ENCODE measurements at regions not wholly inside any gene's neighbourhood (a gene's known extent, or its start where the extent isn't known, plus 50 kb on each side); places are given as distances from the start of the nearest gene placed in this dataset.

DNA sequence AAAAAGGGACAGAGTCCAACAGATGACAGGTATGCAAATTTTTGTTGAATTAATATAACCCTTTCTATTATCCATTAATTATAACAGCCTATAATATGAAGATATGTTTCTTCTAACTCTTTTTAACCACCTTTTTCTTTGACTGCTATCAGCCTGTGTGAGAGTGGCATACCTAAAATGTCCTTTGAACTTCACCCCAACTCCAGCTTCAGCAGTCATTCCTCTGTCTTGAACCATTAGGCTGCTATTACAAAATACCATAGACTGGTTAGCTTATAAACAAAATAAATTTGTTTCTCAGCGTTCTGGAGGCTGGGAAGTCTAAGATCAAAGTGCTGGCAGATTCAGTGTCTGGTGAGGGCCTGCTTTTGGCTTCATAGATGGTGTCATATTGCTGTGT lies 564.6 kb upstream of the FAT3 start:
- no peaks in the 10 kb centered on the region for H3K27me3 ChIP-seq (ENCODE audit: low read depth)
- H3K4me3 ChIP-seq: no peak overlapping the region
- no peaks in the 10 kb centered on the region for H3K9me3 ChIP-seq
- peaks cover 17% of the 10 kb centered on the region for H3K4me1 ChIP-seq
- in situ Hi-C loops (cut with MboI; ENCODE audit: low sequenced_read_pairs): no loop called here
- H3K36me3 ChIP-seq (replicated peaks): no peaks in the 10 kb centered on the region
- no peak for DNase-seq (ENCODE audit: low spot score in 2 of 2)

DNA sequence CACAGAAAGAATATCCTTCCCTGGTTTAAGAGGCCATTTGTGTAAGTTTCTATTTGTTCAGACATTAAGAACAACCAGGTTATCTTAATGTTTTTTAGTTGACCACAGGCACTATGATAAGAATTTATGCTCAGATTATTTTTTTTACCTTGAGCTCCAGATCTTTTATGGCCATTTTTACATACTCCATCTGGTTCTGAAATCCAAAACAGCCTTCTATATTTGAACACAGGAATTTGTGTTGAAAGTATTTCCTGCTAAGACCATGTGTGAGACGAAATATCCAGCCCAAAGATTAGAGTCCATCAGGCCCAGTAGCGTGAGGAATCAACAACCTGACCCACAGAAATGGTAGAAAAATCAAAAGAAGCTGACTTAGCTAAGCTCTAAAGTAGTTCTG lies 569.9 kb upstream of the FAT3 start:
- DNase-seq (ENCODE audit: low spot score in 2 of 2): no peak
- H3K9me3 ChIP-seq: no peaks in the 10 kb centered on the region
- no peaks in the 10 kb centered on the region for H3K27me3 ChIP-seq (ENCODE audit: low read depth)
- peaks cover 6% of the 10 kb centered on the region for H3K4me1 ChIP-seq
- H3K36me3 ChIP-seq (replicated peaks): no peaks in the 10 kb centered on the region
- in situ Hi-C loops (cut with MboI; ENCODE audit: low sequenced_read_pairs): no loop called here
- H3K4me3 ChIP-seq: no peak overlapping the region

GRCh38 chr11:91653079-91653754 lies 571.4 kb upstream of the FAT3 start:
- no peak for DNase-seq (ENCODE audit: low spot score in 2 of 2)
- in situ Hi-C loops (cut with MboI; ENCODE audit: low sequenced_read_pairs): no loop called here
- Histone ChIP-seq H3K4me1 (peaks cover 16% of the 10 kb centered on the region), H3K27me3 (ENCODE audit: low read depth) (no peaks in the 10 kb centered on the region), H3K4me3 (no peak overlapping the region), H3K9me3 (no peaks in the 10 kb centered on the region), H3K36me3 (replicated peaks) (no peaks in the 10 kb centered on the region)

DNA sequence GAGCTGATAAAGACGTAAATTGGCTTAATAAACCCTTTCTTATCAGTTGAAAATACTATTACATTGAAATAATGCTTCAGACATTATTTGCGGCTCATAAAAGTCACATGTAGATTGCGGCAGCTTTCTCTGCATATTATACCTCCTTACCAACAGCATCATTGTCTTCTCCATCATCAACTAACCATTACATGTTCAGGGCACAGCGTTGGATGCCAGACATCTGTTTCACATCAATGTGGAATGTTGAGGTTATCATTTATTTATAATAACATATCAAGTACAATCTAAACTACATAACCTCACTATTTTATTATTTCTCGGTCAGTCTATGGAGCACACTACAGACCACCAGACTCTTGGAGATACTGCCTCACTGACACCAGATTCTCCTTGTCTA lies 573.8 kb upstream of the FAT3 start:
- Histone ChIP-seq H3K4me1 (peaks cover 12% of the 10 kb centered on the region), H3K36me3 (replicated peaks) (no peaks in the 10 kb centered on the region), H3K4me3 (no peak overlapping the region), H3K9me3 (no peaks in the 10 kb centered on the region), H3K27me3 (ENCODE audit: low read depth) (no peaks in the 10 kb centered on the region)
- no peak for DNase-seq (ENCODE audit: low spot score in 2 of 2)
- in situ Hi-C loops (cut with MboI; ENCODE audit: low sequenced_read_pairs): no loop called here

DNA sequence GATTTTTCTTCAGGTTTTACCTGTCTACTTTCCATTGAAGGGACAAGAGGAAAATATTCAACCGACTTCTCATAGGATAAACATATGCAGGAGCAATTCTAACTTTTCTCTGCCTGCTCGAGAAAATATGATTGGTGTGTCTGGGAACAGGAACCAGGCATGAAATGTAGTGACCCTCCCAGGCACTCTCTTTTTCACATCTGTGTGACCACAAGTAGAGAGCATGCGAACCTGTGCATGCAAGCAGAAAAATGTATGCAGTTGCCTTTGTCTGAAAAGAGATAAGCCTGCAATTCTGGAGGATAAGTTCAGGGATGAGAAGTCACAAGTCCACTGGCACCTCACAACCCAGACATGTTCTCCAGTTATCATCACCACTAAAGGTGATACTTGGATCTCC lies 583.5 kb upstream of the FAT3 start:
- H3K27me3 ChIP-seq (ENCODE audit: low read depth): no peaks in the 10 kb centered on the region
- in situ Hi-C loops (cut with MboI; ENCODE audit: low sequenced_read_pairs): no loop called here
- DNase-seq (ENCODE audit: low spot score in 2 of 2): no peak
- no peaks in the 10 kb centered on the region for H3K9me3 ChIP-seq
- no peak overlapping the region for H3K4me3 ChIP-seq
- no peaks in the 10 kb centered on the region for H3K4me1 ChIP-seq
- no peaks in the 10 kb centered on the region for H3K36me3 ChIP-seq (replicated peaks)

- in situ Hi-C loops (cut with MboI; ENCODE audit: low sequenced_read_pairs): no loop called here
These were observed 585.3 kb upstream of the FAT3 start for GRCh38 chr11:91639359-91639758.

GRCh38 chr11:91630916-91631673 lies 593.5 kb upstream of the FAT3 start:
- in situ Hi-C loops (cut with MboI; ENCODE audit: low sequenced_read_pairs): no loop called here
- no peaks in the 10 kb centered on the region for H3K9me3 ChIP-seq
- no peaks in the 10 kb centered on the region; the same call in 1 of the 2 replicates for H3K27me3 ChIP-seq (ENCODE audit: low read depth)
- DNase-seq (ENCODE audit: low spot score in 2 of 2): no peak
- no peaks in the 10 kb centered on the region for H3K4me1 ChIP-seq
- H3K4me3 ChIP-seq: no peak overlapping the region
- no peaks in the 10 kb centered on the region for H3K36me3 ChIP-seq (replicated peaks)

More at GRCh38 chr11:91639359-91639758, 585.3 kb upstream of the FAT3 start:
- Histone ChIP-seq H3K4me1 (no peaks in the 10 kb centered on the region), H3K36me3 (replicated peaks) (no peaks in the 10 kb centered on the region), H3K9me3 (no peaks in the 10 kb centered on the region), H3K27me3 (ENCODE audit: low read depth) (no peaks in the 10 kb centered on the region), H3K4me3 (no peak overlapping the region)
- DNase-seq (ENCODE audit: low spot score in 2 of 2): no peak

- Histone ChIP-seq H3K4me1 (no peaks in the 10 kb centered on the region), H3K9me3 (no peaks in the 10 kb centered on the region), H3K36me3 (replicated peaks) (no peaks in the 10 kb centered on the region), H3K27me3 (ENCODE audit: low read depth) (no peaks in the 10 kb centered on the region; the same call in 1 of the 2 replicates), H3K4me3 (no peak overlapping the region)
- no peak for DNase-seq (ENCODE audit: low spot score in 2 of 2)
- in situ Hi-C loops (cut with MboI; ENCODE audit: low sequenced_read_pairs): no loop called here
These were observed 599.1 kb upstream of the FAT3 start for GRCh38 chr11:91625495-91625894.

DNA sequence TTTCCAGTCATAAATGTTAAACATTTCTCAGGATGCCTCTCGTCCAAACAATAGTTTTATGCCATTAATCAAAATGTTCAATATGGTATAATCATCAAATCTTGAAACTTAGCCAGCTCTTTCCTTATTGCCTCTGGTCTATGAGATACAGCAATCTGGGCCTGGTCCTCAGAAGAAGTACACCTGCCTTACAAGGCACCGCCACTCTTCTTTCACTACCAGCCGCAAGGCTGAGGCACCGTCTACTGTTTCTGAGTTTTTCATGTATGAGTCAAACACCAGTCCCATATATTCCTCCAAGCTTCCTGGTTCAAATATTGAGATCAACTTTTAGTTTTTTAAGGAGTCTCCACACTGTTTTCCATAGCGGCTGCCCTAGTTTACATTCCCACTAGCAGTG lies 600.6 kb upstream of the FAT3 start:
- in situ Hi-C loops (cut with MboI; ENCODE audit: low sequenced_read_pairs): no loop called here
- no peak for DNase-seq (ENCODE audit: low spot score in 2 of 2)
- no peaks in the 10 kb centered on the region for H3K27me3 ChIP-seq (ENCODE audit: low read depth)
- H3K4me1 ChIP-seq: no peaks in the 10 kb centered on the region
- H3K4me3 ChIP-seq: no peak overlapping the region
- H3K9me3 ChIP-seq: no peaks in the 10 kb centered on the region
- H3K36me3 ChIP-seq (replicated peaks): no peaks in the 10 kb centered on the region

GRCh38 chr11:91608677-91609076 lies 615.9 kb upstream of the FAT3 start:
- Histone ChIP-seq H3K9me3 (no peaks in the 10 kb centered on the region), H3K36me3 (replicated peaks) (no peaks in the 10 kb centered on the region), H3K4me3 (no peak overlapping the region), H3K27me3 (ENCODE audit: low read depth) (no peaks in the 10 kb centered on the region), H3K4me1 (no peaks in the 10 kb centered on the region)
- in situ Hi-C loops (cut with MboI; ENCODE audit: low sequenced_read_pairs): no loop called here
- no peak for DNase-seq (ENCODE audit: low spot score in 2 of 2)

GRCh38 chr11:91596111-91596510 lies 628.5 kb upstream of the FAT3 start:
- Histone ChIP-seq H3K27me3 (ENCODE audit: low read depth) (no peaks in the 10 kb centered on the region), H3K4me1 (no peaks in the 10 kb centered on the region), H3K4me3 (no peak overlapping the region), H3K36me3 (replicated peaks) (no peaks in the 10 kb centered on the region), H3K9me3 (no peaks in the 10 kb centered on the region)
- in situ Hi-C loops (cut with MboI; ENCODE audit: low sequenced_read_pairs): no loop called here
- no peak for DNase-seq (ENCODE audit: low spot score in 2 of 2)

DNA sequence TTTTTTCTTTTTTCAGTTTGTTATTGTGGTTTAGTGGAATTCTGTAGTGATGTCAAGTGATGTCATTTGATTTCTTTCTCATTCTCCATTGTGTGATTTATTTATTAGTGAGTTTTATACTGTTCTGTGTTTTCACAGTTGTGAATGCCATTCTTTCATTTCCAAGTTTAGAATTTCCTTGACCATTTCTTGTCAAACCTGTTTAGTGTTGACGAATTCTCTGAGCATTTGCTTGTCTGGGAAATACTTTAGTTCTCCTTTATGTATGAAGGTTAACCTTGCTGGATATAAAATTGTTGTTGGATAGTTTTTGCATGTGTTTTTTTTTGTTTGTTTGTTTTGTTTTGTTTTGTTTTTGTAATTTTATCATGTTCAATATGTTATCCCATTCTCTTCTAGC lies 633.6 kb upstream of the FAT3 start:
- no peaks in the 10 kb centered on the region for H3K36me3 ChIP-seq (replicated peaks)
- no peaks in the 10 kb centered on the region for H3K9me3 ChIP-seq
- no peaks in the 10 kb centered on the region for H3K27me3 ChIP-seq (ENCODE audit: low read depth)
- no peak for DNase-seq (ENCODE audit: low spot score in 2 of 2)
- no peaks in the 10 kb centered on the region for H3K4me1 ChIP-seq
- no peak overlapping the region for H3K4me3 ChIP-seq
- in situ Hi-C loops (cut with MboI; ENCODE audit: low sequenced_read_pairs): no loop called here

- in situ Hi-C loops (cut with MboI; ENCODE audit: low sequenced_read_pairs): no loop called here
These were observed 637.5 kb upstream of the FAT3 start for GRCh38 chr11:91587131-91587530.

GRCh38 chr11:91585035-91585801 lies 639.4 kb upstream of the FAT3 start:
- no peaks in the 10 kb centered on the region for H3K36me3 ChIP-seq (replicated peaks)
- in situ Hi-C loops (cut with MboI; ENCODE audit: low sequenced_read_pairs): no loop called here

More at GRCh38 chr11:91587131-91587530, 637.5 kb upstream of the FAT3 start:
- H3K4me1 ChIP-seq: no peaks in the 10 kb centered on the region
- no peaks in the 10 kb centered on the region for H3K27me3 ChIP-seq (ENCODE audit: low read depth)
- no peak for DNase-seq (ENCODE audit: low spot score in 2 of 2)
- H3K9me3 ChIP-seq: no peaks in the 10 kb centered on the region
- no peak overlapping the region for H3K4me3 ChIP-seq
- no peaks in the 10 kb centered on the region for H3K36me3 ChIP-seq (replicated peaks)

More at GRCh38 chr11:91585035-91585801, 639.4 kb upstream of the FAT3 start:
- H3K4me1 ChIP-seq: no peaks in the 10 kb centered on the region
- DNase-seq (ENCODE audit: low spot score in 2 of 2): no peak
- H3K4me3 ChIP-seq: no peak overlapping the region
- no peaks in the 10 kb centered on the region for H3K27me3 ChIP-seq (ENCODE audit: low read depth)
- no peaks in the 10 kb centered on the region for H3K9me3 ChIP-seq

Data from HAP-1 (cell line).